Chondrocyte (in vitro differentiated cells): ENCODE measurements at regions not wholly inside any gene's neighbourhood (a gene's known extent, or its start where the extent isn't known, plus 50 kb on each side); places are given as distances from the start of the nearest gene placed in this dataset.

Experiments
- DNase-seq: peaks from one replicate; pipeline ENCODE4 v3.0.0; 2021; ENCODE audit warnings: mixed read lengths, low spot score
- H3K27ac Mint-ChIP-seq: one replicate; pipeline ENCODE4 v1.8.0; 2021; ENCODE audit warnings: mild to moderate bottlenecking, moderate library complexity, mixed read lengths; ENCODE audit not compliant: unreplicated experiment
- H3K27me3 Mint-ChIP-seq: 2 replicates; pipeline ENCODE4 v1.8.0; 2021; ENCODE audit warnings: low read depth, mixed read lengths
- H3K36me3 Mint-ChIP-seq: 2 replicates; pipeline ENCODE4 v1.8.0; 2021; ENCODE audit warnings: low read depth, mixed read lengths
- H3K4me1 Mint-ChIP-seq: 2 replicates; pipeline ENCODE4 v1.8.0; 2021; ENCODE audit warnings: low read depth, mild to moderate bottlenecking, mixed read lengths
- H3K4me3 Mint-ChIP-seq: one replicate; pipeline ENCODE4 v1.8.0; 2021; ENCODE audit warnings: mild to moderate bottlenecking, moderate library complexity, mixed read lengths; ENCODE audit not compliant: unreplicated experiment
- H3K9me3 Mint-ChIP-seq: 2 replicates; pipeline ENCODE4 v1.8.0; 2021; ENCODE audit warnings: low read depth, mixed read lengths
- TF ChIP-seq, protein P1 (sequence below): fragments of 200-600 bp; sonication (generic); IDR thresholded peaks from 2 replicates; pipeline ENCODE4 v1.5.0; 2021; ENCODE audit warnings: antibody characterized with exemption, mild to moderate bottlenecking, moderate library complexity

- Mint-ChIP-seq H3K27me3 (no peaks in the 10 kb centered on the region), H3K36me3 (peaks cover 3% of the 10 kb centered on the region), H3K4me1 (peaks cover 25% of the 10 kb centered on the region), H3K4me3 (no peak overlapping the region), H3K9me3 (peaks cover 3% of the 10 kb centered on the region), H3K27ac (no peak overlapping the region)
- DNase-seq: no peak
- TF ChIP-seq, protein P1, sequence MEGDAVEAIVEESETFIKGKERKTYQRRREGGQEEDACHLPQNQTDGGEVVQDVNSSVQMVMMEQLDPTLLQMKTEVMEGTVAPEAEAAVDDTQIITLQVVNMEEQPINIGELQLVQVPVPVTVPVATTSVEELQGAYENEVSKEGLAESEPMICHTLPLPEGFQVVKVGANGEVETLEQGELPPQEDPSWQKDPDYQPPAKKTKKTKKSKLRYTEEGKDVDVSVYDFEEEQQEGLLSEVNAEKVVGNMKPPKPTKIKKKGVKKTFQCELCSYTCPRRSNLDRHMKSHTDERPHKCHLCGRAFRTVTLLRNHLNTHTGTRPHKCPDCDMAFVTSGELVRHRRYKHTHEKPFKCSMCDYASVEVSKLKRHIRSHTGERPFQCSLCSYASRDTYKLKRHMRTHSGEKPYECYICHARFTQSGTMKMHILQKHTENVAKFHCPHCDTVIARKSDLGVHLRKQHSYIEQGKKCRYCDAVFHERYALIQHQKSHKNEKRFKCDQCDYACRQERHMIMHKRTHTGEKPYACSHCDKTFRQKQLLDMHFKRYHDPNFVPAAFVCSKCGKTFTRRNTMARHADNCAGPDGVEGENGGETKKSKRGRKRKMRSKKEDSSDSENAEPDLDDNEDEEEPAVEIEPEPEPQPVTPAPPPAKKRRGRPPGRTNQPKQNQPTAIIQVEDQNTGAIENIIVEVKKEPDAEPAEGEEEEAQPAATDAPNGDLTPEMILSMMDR: no peak
These were observed 284.6 kb upstream of the DPYD start for GRCh38 chr1:98205291-98206017.

GRCh38 chr1:98203466-98203865, 282.6 kb upstream of the DPYD start:
- peaks cover 3% of the 10 kb centered on the region for H3K9me3 Mint-ChIP-seq
- DNase-seq: no peak
- TF ChIP-seq, protein P1: no peak
- H3K27ac Mint-ChIP-seq: no peak overlapping the region
- H3K36me3 Mint-ChIP-seq: peaks cover 3% of the 10 kb centered on the region
- no peak overlapping the region for H3K4me3 Mint-ChIP-seq
- no peaks in the 10 kb centered on the region for H3K27me3 Mint-ChIP-seq
- peaks cover 10% of the 10 kb centered on the region for H3K4me1 Mint-ChIP-seq

DNA sequence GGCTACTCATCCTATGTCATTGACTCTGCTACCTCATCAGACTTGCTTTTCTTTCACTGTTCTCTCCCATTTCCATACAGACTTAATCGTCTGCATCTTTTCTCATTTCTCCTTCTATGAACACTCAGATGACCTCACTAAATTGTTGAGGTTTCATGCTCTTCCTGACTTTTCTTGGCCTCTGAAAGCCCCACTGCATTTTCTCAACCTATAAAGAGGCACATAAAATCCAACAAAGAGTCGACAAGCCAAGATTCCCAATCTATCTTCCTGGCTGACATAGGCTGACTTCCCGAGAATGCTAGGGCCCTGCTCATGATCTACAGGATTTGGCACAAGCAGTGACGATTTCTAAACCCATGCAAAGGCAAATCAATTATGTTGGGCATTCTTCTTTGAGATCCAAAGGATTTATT, 280.8 kb upstream of the DPYD start:
- peaks cover 14% of the 10 kb centered on the region for H3K4me1 Mint-ChIP-seq
- H3K9me3 Mint-ChIP-seq: peaks cover 3% of the 10 kb centered on the region
- no peak for DNase-seq
- peaks cover 3% of the 10 kb centered on the region for H3K36me3 Mint-ChIP-seq
- H3K27me3 Mint-ChIP-seq: no peaks in the 10 kb centered on the region
- H3K27ac Mint-ChIP-seq: no peak overlapping the region
- no peak overlapping the region for H3K4me3 Mint-ChIP-seq
- TF ChIP-seq, protein P1: no peak

DNA sequence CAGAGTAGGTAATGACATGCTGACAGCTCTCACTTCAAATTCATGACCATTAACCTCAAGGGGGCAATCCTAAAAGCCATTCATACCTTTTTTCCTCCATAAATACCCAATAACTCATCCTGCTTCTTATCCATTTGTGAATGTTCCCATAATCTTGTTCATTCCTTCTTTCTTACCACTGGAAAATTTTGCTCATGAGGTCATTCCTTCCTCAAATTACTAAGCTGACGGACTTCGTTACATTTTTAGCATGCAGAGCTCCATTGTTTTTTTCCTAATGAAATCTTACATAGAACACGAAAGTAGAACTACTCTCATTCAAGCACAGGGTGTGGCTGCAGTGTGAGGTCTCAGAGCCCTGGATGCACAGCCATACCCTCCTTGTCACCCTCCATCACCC, 276.5 kb upstream of the DPYD start:
- Mint-ChIP-seq H3K4me1 (peaks cover 4% of the 10 kb centered on the region), H3K36me3 (no peaks in the 10 kb centered on the region), H3K9me3 (no peaks in the 10 kb centered on the region), H3K27me3 (no peaks in the 10 kb centered on the region), H3K4me3 (no peak overlapping the region), H3K27ac (no peak overlapping the region)
- TF ChIP-seq, protein P1: no peak
- no peak for DNase-seq

DNA sequence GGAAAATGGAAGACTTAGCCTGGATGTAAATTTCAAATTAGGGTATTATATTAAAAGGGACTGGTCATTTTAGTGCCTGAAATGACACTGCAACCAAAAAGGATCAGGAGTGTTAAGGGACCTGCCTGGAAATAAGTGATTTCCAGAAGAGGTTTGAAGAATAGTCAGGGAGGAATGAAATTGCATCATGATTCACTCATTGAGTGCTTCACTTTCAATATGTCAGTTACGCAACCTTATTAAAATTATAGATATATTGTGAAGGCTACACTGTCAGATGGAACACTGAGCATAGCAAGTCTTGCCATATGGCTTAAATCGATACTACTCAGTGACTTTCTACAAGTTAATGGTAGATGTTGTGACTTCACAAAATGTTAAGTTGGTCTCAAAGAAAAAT, 275.2 kb upstream of the DPYD start:
- H3K36me3 Mint-ChIP-seq: no peaks in the 10 kb centered on the region
- H3K4me1 Mint-ChIP-seq: peaks cover 4% of the 10 kb centered on the region
- no peak overlapping the region for H3K4me3 Mint-ChIP-seq
- TF ChIP-seq, protein P1: no peak
- no peak for DNase-seq
- no peak overlapping the region for H3K27ac Mint-ChIP-seq
- no peaks in the 10 kb centered on the region for H3K9me3 Mint-ChIP-seq
- no peaks in the 10 kb centered on the region for H3K27me3 Mint-ChIP-seq
